Left cardiac atrium (tissue), 4 donors: ENCODE measurements at regions not wholly inside any gene's neighbourhood (a gene's known extent, or its start where the extent isn't known, plus 50 kb on each side); places are given as distances from the start of the nearest gene placed in this dataset.
"Not testable (repeated sequence)": the region's sequence is repeated elsewhere in the genome, so short reads cannot be mapped to it uniquely, and the experiment has no call there.

Experiments
- ATAC-seq, 2 donors: fragments of 200-7000 bp; cut with Tn5 transposase; one replicate each; pipeline ENCODE4 v1.9.1; 2020; ENCODE audit warnings: mild to moderate bottlenecking in 2 of 2, moderate library complexity in 2 of 2
- DNase-seq: peaks from one replicate; pipeline ENCODE4 v3.0.0-alpha.2; 2020
- intact Hi-C, 2 donors: fragments of 100-400 bp; cut with DNase I; formaldehyde crosslinking; loops; one replicate each; pipeline versions ENCODE4 v1.14.1 to v1.15.1; 2022 to 2023
- donor health status: DM: no; HTN: yes; CAD: no.
- donor health status: DM: no; HTN: yes; CAD: no; lungs with severe emphysema.
- donor health status: DM: yes; HTN: yes; CAD: no.
- donor health status: Dilated cardiomyopathy.

DNA sequence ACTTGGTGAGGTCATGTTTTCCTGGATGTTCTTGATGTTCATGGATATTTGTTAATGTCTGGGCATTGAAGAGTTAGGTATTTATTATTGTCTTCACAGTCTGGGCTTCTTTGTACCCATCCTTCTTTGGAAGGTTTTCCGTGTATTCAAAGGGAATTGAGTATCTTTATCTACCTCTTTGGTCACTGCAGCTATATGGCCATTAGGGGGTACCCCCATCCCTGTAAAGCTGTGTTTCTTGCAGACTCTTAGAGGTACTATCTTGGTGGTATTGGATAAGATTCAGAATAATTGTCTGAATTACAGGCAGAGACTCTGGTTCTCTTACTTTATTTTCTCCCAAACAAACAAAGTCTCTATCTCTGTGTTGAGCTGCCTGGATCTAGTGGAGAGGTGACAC, 401.6 kb upstream of the FSIP2 start:
- DNase-seq (no peak), ATAC-seq (no peak)
- intact Hi-C loops: no loop called here

DNA sequence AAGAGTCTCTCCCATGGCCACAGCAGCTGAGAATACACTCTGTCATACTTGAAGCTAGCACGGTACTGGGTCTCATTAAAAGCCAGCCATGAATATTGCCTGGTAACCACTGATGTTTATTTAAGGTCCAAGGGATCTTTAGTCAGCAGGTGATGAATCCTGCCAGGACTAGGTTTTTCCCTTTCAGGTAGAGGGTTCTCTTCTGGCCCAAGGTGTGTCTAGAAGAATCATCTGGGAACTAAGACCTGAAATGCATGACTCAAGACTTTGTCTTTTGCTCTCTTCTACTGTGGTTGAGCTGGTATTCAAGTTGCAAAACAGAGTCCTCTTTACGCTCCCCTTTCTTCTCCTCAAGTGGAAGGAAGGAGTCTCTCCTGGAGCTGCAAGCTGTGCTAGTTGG, 400.5 kb upstream of the FSIP2 start:
- intact Hi-C loops: no loop called here
- DNase-seq: no peak
- ATAC-seq: no peak

DNA sequence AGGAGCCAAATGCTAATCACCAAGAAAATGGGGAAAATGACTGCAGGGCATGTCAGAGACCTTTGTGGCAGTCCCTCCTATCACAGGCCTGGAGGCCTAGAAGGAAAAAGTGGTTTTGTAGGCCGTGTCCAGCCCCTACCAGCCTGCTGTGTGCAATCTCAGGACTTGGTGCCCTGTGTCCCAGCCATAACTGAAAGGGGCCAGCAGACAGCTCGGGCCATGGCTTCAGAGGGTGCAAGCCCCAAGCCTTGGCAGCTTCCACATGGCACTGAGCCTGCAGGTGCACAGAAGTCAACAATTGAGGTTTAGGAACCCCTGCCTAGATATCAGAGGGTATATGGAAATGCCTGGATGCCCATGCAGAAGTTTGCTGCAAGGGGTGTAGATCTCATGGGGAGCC, 391.2 kb upstream of the FSIP2 start:
- intact Hi-C loops: no loop called here
- ATAC-seq (no peak), DNase-seq (no peak)

DNA sequence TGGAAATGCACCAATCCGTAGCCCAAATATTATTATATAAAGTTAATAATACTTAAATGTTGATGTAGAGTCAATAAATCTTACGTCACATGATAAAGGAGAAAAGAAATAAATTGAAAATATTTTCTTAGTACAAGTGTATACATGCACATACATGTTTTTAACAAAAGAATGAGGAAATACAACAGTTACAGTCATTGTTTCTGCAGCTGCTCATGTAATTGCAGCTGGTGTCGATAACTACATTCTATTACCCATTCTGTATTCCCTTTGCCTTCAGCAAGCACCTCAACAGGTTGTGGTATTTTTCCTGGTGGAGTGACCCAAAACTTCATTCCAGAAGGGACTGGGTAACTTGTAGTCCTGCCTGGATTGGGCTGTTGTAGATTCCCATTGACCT, 377.8 kb upstream of the FSIP2 start:
- ATAC-seq: no peak
- DNase-seq: no peak
- intact Hi-C loops: no loop called here

DNA sequence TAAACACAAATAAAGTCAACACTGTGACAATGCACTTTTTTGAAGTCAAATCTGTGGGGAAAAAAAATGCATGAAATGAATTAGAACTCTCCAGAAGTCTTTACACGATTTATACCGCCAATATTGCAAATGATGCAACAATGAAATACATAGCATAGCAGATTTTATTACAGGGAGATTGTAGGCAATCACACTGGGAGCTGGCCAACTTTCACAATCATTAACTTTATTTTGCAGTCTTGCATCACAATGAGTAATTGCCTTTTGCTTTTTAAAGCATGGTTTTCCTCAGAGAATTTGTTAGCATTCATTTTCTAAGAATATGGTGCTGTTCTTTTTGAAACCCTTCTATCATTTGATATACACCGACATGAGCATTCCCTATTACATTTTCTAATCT, 366.4 kb upstream of the FSIP2 start:
- intact Hi-C loops: no loop called here
- DNase-seq (no peak), ATAC-seq (no peak)

DNA sequence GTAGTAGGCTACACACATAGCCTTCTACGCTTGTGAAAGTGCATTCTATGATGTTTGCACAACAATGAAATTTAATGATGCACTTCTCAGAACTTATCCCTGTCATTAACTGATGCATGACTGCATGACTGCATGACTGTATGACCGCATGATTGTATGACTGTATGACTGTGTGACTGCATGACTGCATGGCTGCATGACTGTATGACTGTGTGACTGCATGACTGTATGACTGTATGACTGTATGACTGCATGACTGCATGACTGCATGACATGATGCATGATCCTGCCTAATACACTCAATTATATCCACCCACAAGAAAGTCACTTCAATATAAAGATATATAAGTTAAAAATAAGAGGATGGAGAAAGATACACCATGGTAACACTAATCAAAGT, 365.4 kb upstream of the FSIP2 start:
- intact Hi-C loops: no loop called here
- DNase-seq (no peak), ATAC-seq (no peak)

DNA sequence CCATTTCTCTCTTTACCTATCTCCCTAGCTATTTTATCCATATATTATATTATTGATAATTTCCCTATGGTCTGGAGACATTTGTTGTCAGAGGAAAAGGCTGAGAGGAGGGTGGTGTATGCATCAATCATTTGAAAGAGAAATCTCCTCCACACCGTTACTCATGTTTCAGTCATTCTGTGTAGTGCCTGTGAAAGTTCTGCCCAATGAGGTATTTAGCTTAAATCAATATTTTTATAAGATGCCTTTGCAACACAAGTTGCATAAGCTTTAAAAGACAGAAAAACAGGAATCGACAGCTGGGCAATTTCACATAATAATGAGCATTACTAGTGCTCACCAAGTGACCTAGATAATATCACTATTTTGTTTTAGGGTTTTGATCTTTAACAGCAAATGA, 363.7 kb upstream of the FSIP2 start:
- intact Hi-C loops: no loop called here
- no peak for DNase-seq
- ATAC-seq: no peak

DNA sequence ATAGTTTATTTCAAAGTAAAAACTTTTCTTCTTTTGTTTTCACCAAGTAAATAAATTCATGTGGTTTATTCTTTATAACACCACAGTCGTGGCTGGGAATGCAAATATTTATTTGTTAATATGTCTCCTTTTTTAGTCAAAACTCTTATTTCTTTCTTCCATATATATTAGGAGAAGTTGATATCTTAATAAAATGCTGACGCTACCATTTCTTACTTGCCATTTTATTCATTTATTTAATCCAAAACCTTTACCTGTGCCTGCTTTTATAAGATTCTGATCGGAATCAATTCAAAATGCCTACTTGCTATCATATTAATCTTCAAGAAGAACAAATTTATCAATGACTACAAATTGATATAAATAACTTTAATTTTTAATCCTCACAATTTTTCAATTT, 362.9 kb upstream of the FSIP2 start:
- ATAC-seq (no peak), DNase-seq (no peak)
- intact Hi-C loops: no loop called here

DNA sequence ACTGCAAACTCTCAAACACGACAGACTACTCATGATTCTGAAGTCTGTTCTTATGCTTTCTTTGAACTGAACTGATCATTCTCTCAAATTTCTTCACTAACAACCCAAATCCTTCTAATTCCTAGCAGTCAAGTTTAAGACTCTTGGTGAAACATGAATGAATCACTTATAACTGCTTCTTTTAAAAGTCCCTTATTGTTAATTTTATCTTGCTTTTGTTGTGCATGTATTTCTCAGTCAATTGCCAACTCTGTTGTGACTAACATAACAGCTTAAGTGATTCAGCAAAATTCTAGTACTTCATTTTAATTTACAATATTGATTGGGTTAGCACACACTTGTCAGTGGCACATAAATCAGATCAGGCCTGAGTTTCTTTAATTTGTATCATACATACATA, 357.0 kb upstream of the FSIP2 start:
- intact Hi-C loops: no loop called here
- DNase-seq (no peak), ATAC-seq (no peak)

DNA sequence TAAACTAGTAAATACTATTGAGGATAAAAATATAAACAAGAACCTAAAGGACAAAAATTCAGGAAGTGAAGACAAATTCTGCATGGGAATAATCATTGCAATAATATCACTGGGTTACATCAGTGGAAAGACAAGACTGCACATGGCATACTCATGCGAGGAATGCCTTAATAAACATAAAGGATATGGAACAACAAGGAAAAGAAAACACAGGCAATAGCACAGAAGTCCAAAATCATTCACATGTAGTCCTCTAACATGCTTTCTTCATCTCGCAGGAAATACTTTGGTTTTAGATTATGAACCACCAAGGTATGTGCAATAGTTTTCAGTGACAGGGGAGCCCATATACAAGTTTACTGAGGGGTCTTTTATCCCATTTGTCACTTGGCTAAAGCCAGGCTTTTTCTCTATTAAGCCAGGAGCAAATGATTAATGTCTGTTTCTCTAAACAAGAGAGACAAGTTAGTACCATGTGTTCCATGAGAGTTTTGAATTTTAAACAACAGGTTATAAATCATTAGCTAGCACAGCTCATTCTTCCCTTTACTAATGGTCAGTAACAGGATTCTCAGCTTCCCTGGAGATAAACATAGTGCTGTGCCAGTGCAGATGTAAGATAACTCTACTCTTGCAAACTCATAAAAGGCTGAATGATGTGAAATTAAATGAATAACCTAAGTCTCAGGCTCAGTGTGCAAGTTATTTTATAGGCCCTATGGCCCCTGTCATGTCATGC, 353.6 kb upstream of the FSIP2 start:
- intact Hi-C loops: no loop called here
- ATAC-seq: no peak
- no peak for DNase-seq

DNA sequence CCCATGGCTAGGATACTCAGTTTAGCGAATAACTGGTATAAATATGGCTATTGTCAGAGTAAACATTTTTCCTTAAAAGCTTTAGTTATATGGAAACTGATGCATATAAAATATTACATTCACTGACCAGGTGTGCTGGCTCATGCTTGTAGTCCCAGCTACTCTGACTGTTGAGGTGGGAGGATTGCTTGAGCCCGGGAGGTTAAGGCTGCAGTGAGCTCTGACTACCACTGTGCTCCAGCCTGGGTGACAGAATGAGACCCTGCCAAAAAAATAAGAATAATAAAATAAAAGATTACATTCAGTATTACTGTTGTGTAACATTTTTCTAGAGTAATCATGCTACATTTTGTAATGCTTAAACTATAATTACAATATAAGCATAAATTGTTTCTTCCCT, 350.4 kb upstream of the FSIP2 start:
- DNase-seq (no peak), ATAC-seq (no peak)
- intact Hi-C loops: no loop called here

DNA sequence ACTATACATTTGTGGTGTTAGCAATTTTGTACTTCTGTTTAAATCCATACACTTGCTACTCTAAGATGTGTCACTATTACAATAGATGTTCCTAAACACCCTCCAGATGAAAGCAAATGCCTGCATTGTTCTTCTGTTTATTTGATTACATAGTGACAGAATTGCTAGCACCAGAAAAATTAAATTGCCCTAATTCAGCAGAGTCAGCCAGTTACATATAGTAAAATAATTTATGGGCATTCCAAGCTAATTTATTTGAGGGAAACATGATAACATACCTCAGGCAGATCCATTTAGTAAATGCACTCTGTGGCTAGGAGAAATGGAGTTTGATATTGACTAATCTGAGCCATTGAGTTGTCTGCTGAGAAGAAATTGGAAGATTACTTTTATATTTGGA, 347.1 kb upstream of the FSIP2 start:
- DNase-seq (no peak), ATAC-seq (no peak)
- intact Hi-C loops: no loop called here

DNA sequence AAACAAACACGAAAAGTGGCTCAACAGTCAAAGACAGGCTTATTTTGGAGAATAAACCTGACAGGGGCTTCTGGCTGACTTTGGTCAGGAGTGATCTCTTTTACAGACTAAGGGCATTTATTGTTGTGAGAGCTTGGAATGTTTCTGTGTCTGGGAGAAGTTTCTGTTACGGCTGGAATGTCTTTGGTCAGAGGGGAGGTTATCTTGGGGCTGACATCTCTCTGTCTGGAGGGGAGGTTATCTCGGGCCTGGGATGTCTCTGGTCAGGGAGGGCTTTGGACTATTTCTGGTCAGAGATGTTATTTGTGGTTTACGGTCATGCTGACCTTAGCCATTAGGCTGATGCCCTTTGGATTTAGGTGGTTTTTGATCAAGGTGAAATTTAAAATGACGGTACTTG, 345.5 kb upstream of the FSIP2 start:
- intact Hi-C loops: no loop called here
- ATAC-seq (no peak), DNase-seq (no peak)

DNA sequence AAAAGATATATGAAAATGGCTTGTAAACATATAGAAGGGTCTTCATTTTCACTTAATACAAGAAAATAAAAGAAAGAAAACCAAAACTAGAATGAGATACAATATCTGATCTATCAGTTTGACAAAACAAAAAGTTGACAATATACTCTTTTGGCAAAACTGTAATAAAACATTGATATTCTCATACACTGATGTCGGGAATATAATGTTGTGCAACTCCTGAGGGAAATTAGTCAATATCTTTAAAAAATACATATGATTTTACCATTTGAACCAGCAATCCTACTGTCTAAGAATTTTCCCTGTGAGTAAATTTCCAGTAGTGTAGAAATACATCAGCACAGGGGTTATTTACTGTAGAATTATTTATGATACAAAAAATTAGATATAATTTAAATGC, 336.1 kb upstream of the FSIP2 start:
- intact Hi-C loops: no loop called here
- no peak for ATAC-seq
- no peak for DNase-seq

DNA sequence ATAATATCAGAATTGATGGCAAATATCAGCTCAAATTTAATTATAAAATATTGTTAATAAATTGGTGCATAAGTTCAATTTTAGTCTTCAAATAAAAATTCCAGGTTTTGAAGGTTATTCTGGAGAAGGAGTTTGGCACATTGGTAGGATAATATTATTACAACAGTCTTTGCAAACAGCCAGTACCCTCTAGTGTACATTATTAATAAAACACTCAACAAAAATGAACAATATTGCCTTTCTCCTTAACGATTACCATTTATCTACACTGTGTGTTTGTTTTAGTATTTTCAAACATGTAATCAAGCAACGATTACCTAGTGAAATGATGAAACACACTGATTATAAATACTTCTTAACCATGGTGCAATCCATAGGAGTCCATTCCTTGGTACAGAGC, 334.0 kb upstream of the FSIP2 start:
- intact Hi-C loops: no loop called here
- DNase-seq (no peak), ATAC-seq (no peak)

DNA sequence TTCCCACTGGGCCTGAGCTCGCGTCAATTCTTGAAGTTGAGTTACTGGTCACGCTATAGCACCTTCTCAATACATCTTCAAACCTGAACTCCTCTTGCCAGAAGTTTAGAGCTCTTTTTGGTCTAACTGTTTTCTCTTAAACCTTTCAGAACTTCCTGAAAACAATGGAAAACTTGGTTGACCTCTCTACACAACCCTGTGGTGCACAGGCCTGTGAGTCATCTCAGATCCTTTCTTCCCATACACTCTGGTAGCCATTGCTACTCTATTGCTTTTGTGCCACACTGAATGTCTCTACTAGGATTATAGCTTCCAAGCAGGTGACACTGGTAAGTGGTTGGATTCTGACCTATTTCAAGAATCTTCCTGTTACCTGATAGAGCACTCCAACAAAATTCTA, 321.5 kb upstream of the FSIP2 start:
- no peak for DNase-seq
- ATAC-seq: no peak
- intact Hi-C loops: no loop called here

DNA sequence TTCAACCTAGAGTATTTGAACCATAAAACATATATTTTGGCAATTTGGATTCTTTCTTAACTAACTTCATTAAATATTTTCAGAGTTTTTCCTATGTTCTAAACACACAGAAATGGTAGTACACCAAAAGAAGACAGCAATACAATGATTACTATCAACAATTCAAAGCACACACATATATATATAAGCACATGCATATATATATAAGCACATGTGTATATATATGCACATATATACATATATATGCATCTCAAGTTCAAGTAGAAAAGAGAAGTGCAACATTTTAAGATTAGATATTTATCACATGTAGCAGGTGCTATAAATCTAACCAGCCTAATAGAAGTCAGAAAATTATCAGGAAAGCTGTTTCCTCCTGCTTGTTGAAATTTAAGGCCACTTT, 320.9 kb upstream of the FSIP2 start:
- no peak for DNase-seq
- intact Hi-C loops: no loop called here
- ATAC-seq: no peak

DNA sequence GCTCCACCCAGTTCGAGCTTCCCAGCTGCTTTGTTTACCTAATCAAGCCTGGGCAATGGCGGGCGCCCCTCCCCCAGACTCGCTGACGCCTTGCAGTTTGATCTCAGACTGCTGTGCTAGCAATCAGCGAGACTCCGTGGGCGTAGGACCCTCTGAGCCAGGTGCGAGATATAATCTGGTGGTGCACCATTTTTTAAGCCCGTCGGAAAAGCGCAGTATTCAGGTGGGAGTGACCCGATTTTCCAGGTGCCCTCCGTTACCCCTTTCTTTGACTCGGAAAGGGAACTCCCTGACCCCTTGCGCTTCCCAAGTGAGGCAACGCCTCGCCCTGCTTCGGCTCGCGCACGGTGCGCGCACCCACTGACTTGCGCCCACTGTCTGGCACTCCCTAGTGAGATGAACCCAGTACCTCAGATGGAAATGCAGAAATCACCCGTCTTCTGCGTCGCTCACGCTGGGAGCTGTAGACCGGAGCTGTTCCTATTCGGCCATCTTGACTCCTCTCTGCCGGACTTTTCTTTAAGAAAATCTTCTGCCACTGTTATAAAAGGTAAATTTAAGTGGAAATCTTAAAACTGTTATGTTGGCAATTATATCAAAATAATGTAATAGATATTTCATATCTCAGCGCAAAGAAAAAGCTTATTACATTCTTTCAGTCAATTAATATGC, 313.5 kb upstream of the FSIP2 start:
- intact Hi-C loops, ATAC-seq, DNase-seq: not testable (repeated sequence)

DNA sequence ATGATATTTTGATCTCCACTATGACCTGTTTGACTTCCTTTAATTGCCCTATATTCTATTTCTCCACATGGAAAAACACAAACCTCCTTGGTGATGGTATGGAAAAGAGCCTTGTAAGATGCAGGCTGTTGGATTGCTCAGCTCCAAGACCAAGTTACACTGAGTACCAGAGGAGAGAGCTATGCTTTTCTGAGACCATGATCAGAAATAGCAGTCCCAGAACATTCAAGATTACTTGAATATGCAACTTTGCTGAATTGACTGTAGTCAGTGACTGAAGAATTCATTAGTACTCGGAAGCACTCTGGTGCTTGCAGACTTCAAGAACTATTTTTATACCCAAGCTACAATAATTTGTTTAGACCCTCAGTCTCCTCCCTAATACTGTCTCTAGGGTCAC, 310.6 kb upstream of the FSIP2 start:
- ATAC-seq (no peak), DNase-seq (no peak)
- intact Hi-C loops: no loop called here

DNA sequence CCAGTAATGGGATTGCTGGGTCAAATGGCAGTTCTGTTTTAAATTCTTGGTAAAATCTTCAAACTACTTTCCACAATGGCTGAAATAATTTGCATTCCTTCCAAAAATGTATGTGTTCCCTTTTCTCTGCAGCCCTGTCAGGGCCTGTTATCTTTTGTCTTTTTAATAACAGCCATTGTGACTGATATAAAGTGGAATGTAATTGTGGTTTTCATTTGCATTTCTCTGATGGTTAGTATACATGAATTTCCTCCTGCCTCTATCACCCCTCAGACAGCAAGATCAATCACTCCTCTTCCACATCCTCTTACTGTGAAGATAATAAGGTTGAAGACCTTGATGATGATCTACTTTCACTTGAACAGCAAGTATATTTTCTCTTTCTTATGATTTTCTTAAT, 304.8 kb upstream of the FSIP2 start:
- intact Hi-C loops: no loop called here
- no peak for DNase-seq
- ATAC-seq: no peak

DNA sequence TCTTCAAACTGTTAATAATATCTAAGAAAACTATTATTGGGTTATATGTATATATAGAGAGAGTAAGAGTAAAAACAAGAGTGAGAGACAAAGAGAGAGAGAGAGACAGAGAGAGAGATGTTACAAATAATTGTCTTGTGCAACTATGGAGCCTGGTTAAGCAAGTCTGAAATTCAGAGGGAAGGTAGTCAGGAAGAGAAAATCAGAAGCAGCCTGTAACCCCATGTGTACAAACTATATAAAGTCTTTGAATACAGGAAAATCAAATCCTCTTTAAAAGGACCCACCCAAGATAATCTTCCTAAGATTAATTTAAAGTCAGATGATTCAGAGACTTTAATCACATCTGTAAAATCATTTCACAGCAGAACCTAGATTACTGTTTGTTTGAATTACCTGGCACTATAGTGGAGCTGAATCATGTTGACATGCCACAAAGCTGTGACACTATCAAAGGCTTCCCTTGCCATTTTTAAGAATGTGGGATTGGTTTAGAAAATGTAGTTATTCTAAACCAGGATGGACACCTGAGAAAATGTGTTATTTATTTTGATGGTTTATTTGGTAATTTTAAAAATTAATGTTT, 301.7 kb upstream of the FSIP2 start:
- intact Hi-C loops: no loop called here
- DNase-seq: no peak
- no peak for ATAC-seq
